Ishikawa (cell line): ENCODE measurements at regions not wholly inside any gene's neighbourhood (a gene's known extent, or its start where the extent isn't known, plus 50 kb on each side); places are given as distances from the start of the nearest gene placed in this dataset.

Experiments
- CEBPB ChIP-seq: IDR thresholded peaks from 2 replicates; pipeline ENCODE4 v1.6.1; 2012
- CREB1 ChIP-seq: IDR thresholded peaks from 2 replicates; pipeline ENCODE4 v1.6.1; 2012; ENCODE audit warnings: low read depth
- EGR1 ChIP-seq: IDR thresholded peaks from 2 replicates; pipeline ENCODE4 v1.6.1; 2012
- EP300 ChIP-seq: IDR thresholded peaks from 2 replicates; pipeline ENCODE4 v1.6.1; 2012; ENCODE audit warnings: borderline replicate concordance
- FOXM1 ChIP-seq: IDR thresholded peaks from 2 replicates; pipeline ENCODE4 v1.6.1; 2012; ENCODE audit warnings: low read depth, borderline replicate concordance
- NFIC ChIP-seq: IDR thresholded peaks from 2 replicates; pipeline ENCODE4 v1.6.1; 2012
- RAD21 ChIP-seq: IDR thresholded peaks from 2 replicates; pipeline ENCODE4 v1.6.1; 2012; ENCODE audit warnings: low read depth
- REST ChIP-seq: IDR thresholded peaks from 2 replicates; pipeline ENCODE4 v1.6.1; 2012; ENCODE audit warnings: low read depth, mild to moderate bottlenecking
- TAF1 ChIP-seq: IDR thresholded peaks from 2 replicates; pipeline ENCODE4 v1.6.1; 2012; ENCODE audit warnings: low read depth, mild to moderate bottlenecking
- TCF12 ChIP-seq: IDR thresholded peaks from 2 replicates; pipeline ENCODE4 v1.6.1; 2012; ENCODE audit warnings: low read depth
- TEAD4 ChIP-seq: IDR thresholded peaks from 2 replicates; pipeline ENCODE4 v1.6.1; 2012
- USF1 ChIP-seq: IDR thresholded peaks from 2 replicates; pipeline ENCODE4 v1.6.1; 2012
- YY1 ChIP-seq: IDR thresholded peaks from 2 replicates; pipeline ENCODE4 v1.6.1; 2012; ENCODE audit warnings: low read depth
- ZBTB7A ChIP-seq: IDR thresholded peaks from 2 replicates; pipeline ENCODE4 v1.6.1; 2012; ENCODE audit warnings: low read depth
- TF ChIP-seq, protein P1 (sequence below): IDR thresholded peaks from 2 replicates; pipeline ENCODE4 v1.6.1; 2012

GRCh38 chr3:13251166-13251903, 168.8 kb downstream of the NUP210 start:
- TF ChIP-seq REST (no peak), EP300 (no peak), ZBTB7A (no peak), RAD21 (no peak), TAF1 (no peak), CREB1 (no peak)
- TF ChIP-seq, protein P1, sequence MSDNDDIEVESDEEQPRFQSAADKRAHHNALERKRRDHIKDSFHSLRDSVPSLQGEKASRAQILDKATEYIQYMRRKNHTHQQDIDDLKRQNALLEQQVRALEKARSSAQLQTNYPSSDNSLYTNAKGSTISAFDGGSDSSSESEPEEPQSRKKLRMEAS, result no peak

GRCh38 chr3:13249664-13250390, 170.3 kb downstream of the NUP210 start:
- TF ChIP-seq EGR1 (no peak), NFIC (no peak), YY1 (no peak), FOXM1 (no peak), TEAD4 (no peak), USF1 (no peak), RAD21 (no peak)

DNA sequence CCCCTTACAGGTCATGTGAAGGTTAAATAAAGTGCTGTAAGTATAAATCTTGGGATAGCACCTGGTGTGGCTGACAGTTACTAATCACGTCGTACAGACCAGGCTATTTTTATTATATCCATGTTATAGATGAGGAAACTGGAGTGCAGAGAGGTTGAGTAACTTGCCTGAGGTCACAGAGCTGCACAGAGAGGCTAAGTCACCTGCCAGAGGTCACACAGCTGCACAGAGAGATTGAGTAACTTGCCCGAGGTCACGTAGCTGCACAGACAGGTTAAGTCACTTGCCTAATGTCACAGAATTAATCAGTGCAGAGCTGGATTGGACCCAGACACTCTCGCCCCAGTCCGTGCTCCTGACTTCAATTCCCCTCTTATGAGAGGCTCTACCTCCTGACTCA, 171.5 kb downstream of the NUP210 start:
- TF ChIP-seq YY1 (no peak), CREB1 (no peak), RAD21 (no peak), ZBTB7A (no peak)

GRCh38 chr3:13245615-13245978, 172.4 kb upstream of the IQSEC1 start:
- TF ChIP-seq CEBPB (peak; percentile 82), TEAD4 (no peak), USF1 (no peak), TAF1 (no peak)

DNA sequence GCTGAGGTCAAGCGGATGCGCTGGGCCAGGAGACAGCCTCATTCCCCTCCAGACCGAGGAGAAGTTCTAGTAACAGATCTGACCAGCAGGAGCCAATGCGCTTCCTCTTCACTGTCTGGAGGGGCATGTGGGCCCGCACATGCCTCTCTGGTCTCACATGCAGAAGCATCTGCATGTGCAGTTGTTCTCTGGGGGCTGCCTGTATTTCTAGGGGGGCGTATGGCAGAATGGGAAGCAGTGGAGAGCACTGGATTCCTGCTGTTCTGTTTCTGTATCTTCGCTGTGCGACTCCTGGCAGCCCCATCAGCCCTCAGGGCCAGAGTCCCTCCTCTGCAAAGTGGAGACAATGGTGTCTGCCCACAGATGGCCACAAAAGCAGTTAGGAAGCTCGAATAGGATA, 170.4 kb upstream of the IQSEC1 start:
- no peak for TF ChIP-seq YY1

GRCh38 chr3:13242364-13242737, 169.1 kb upstream of the IQSEC1 start:
- TF ChIP-seq EP300, result no peak
- no peak for TF ChIP-seq CEBPB
- TF ChIP-seq RAD21, result no peak
- TF ChIP-seq, protein P1, result no peak
- no peak for TF ChIP-seq TCF12
- no peak for TF ChIP-seq CREB1
- TF ChIP-seq TAF1, result no peak
- TF ChIP-seq NFIC, result no peak
- TF ChIP-seq EGR1, result no peak
- no peak for TF ChIP-seq TEAD4
- no peak for TF ChIP-seq FOXM1

GRCh38 chr3:13241621-13242363, 168.6 kb upstream of the IQSEC1 start:
- TF ChIP-seq TEAD4 (no peak), REST (no peak), RAD21 (no peak), TCF12 (no peak), CEBPB (no peak), TAF1 (no peak), EGR1 (no peak), NFIC (no peak), YY1 (no peak), ZBTB7A (no peak), EP300 (no peak), FOXM1 (no peak), CREB1 (no peak), USF1 (no peak)
- TF ChIP-seq, protein P1, result no peak
